ENCODE measurements at regions not wholly inside any gene's neighbourhood (a gene's known extent, or its start where the extent isn't known, plus 50 kb on each side); places are given as distances from the start of the nearest gene placed in this dataset.

GRCh38 chr1:213602796-213603486, 384.8 kb upstream of the PROX1 start:
- H3K9me3 ChIP-seq (ENCODE audit: control insufficient read depth in 2 of 3, insufficient read depth in 1 of 3, low read length in 3 of 3) = no peaks in the 10 kb centered on the region
- H3K4me3 ChIP-seq (ENCODE audit: low read length in 3 of 3) = no peak overlapping the region
- FAIRE-seq = no peak
- H3K4me1 ChIP-seq (ENCODE audit: control insufficient read depth in 2 of 3, insufficient read depth in 2 of 3, low read depth in 1 of 3, low read length in 3 of 3) = no peaks in the 10 kb centered on the region
- DNase-seq = no peak
- no peaks in the 10 kb centered on the region for H3K27me3 ChIP-seq (ENCODE audit: control insufficient read depth, insufficient read depth, low read length)
- TF ChIP-seq CTCF (IDR thresholded peaks at IDR 0.05; ENCODE audit: borderline replicate concordance, extremely low read depth, insufficient read depth) = no peak
- no peaks in the 10 kb centered on the region for H3K36me3 ChIP-seq (ENCODE audit: control insufficient read depth in 2 of 3, insufficient read depth in 3 of 3, low read length in 3 of 3)
- no peak overlapping the region for H3K9ac ChIP-seq (ENCODE audit: low read length in 3 of 3)
- intact Hi-C loops (cut with DNase I) = no loop called here
- H3K27ac ChIP-seq (ENCODE audit: low read depth in 2 of 2, low read length in 2 of 2) = no peak overlapping the region

- Histone ChIP-seq H3K27me3 (ENCODE audit: control insufficient read depth, insufficient read depth, low read length) (no peaks in the 10 kb centered on the region), H3K4me1 (ENCODE audit: control insufficient read depth in 2 of 3, insufficient read depth in 2 of 3, low read depth in 1 of 3, low read length in 3 of 3) (no peaks in the 10 kb centered on the region), H3K9me3 (ENCODE audit: control insufficient read depth in 2 of 3, insufficient read depth in 1 of 3, low read length in 3 of 3) (no peaks in the 10 kb centered on the region), H3K36me3 (ENCODE audit: control insufficient read depth in 2 of 3, insufficient read depth in 3 of 3, low read length in 3 of 3) (no peaks in the 10 kb centered on the region), H3K9ac (ENCODE audit: low read length in 3 of 3) (no peak overlapping the region), H3K4me3 (ENCODE audit: low read length in 3 of 3) (no peak overlapping the region), H3K27ac (ENCODE audit: low read depth in 2 of 2, low read length in 2 of 2) (no peak overlapping the region)
- no peak for DNase-seq
- no peak for TF ChIP-seq CTCF (IDR thresholded peaks at IDR 0.05; ENCODE audit: borderline replicate concordance, extremely low read depth, insufficient read depth)
- intact Hi-C loops (cut with DNase I) = no loop called here
- no peak for FAIRE-seq
These were observed 383.3 kb upstream of the PROX1 start for GRCh38 chr1:213604477-213604876.

GRCh38 chr1:213605732-213606131, 382.0 kb upstream of the PROX1 start:
- intact Hi-C loops (cut with DNase I) = no loop called here
- no peak for TF ChIP-seq CTCF (IDR thresholded peaks at IDR 0.05; ENCODE audit: borderline replicate concordance, extremely low read depth, insufficient read depth)
- H3K27me3 ChIP-seq (ENCODE audit: control insufficient read depth, insufficient read depth, low read length) = no peaks in the 10 kb centered on the region
- H3K27ac ChIP-seq (ENCODE audit: low read depth in 2 of 2, low read length in 2 of 2) = no peak overlapping the region
- no peaks in the 10 kb centered on the region for H3K4me1 ChIP-seq (ENCODE audit: control insufficient read depth in 2 of 3, insufficient read depth in 2 of 3, low read depth in 1 of 3, low read length in 3 of 3)
- FAIRE-seq = no peak
- no peaks in the 10 kb centered on the region for H3K9me3 ChIP-seq (ENCODE audit: control insufficient read depth in 2 of 3, insufficient read depth in 1 of 3, low read length in 3 of 3)
- DNase-seq = no peak
- no peak overlapping the region for H3K4me3 ChIP-seq (ENCODE audit: low read length in 3 of 3)
- H3K36me3 ChIP-seq (ENCODE audit: control insufficient read depth in 2 of 3, insufficient read depth in 3 of 3, low read length in 3 of 3) = no peaks in the 10 kb centered on the region
- no peak overlapping the region for H3K9ac ChIP-seq (ENCODE audit: low read length in 3 of 3)

Measured in kidney (tissue), 13 donors.